GM12865 (cell line): ENCODE measurements at regions not wholly inside any gene's neighbourhood (a gene's known extent, or its start where the extent isn't known, plus 50 kb on each side); places are given as distances from the start of the nearest gene placed in this dataset.

Source experiments
- DNase-seq: peaks from one replicate; pipeline ENCODE4 v3.0.0; 2010; ENCODE audit warnings: low read depth
- H3K4me3 ChIP-seq: 2 replicates; pipeline ENCODE4 v1.5.1; 2011; ENCODE audit warnings: mild to moderate bottlenecking, low read depth, low read length, control low read depth
- TF ChIP-seq, protein P1 (sequence below): IDR thresholded peaks from 2 replicates; pipeline ENCODE4 v1.5.1; 2011; ENCODE audit warnings: low read length, control low read depth, low read depth, inconsistent platforms; ENCODE audit not compliant: insufficient read depth; ENCODE audit errors: missing control alignments

DNA sequence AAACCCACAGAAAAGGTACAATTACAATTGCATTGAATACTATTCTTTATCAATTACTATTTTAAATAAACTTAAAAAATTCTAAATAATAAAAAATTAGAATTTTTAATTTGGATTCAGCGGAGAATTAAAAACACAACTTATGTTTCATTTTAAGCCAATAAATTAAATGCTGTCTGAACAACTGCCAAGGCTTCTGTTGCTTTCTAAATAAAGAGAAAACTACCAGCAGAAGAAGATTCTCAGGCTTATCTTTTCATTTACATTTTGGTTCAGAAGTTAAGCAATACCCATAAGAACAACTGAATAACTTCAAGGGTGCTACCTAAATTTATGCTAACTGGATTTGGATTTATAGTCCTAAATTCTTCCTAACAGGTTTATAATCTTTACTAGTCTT, 150.0 kb upstream of the FTMT start:
- H3K4me3 ChIP-seq: no peak overlapping the region
- TF ChIP-seq, protein P1, sequence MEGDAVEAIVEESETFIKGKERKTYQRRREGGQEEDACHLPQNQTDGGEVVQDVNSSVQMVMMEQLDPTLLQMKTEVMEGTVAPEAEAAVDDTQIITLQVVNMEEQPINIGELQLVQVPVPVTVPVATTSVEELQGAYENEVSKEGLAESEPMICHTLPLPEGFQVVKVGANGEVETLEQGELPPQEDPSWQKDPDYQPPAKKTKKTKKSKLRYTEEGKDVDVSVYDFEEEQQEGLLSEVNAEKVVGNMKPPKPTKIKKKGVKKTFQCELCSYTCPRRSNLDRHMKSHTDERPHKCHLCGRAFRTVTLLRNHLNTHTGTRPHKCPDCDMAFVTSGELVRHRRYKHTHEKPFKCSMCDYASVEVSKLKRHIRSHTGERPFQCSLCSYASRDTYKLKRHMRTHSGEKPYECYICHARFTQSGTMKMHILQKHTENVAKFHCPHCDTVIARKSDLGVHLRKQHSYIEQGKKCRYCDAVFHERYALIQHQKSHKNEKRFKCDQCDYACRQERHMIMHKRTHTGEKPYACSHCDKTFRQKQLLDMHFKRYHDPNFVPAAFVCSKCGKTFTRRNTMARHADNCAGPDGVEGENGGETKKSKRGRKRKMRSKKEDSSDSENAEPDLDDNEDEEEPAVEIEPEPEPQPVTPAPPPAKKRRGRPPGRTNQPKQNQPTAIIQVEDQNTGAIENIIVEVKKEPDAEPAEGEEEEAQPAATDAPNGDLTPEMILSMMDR: no peak

DNA sequence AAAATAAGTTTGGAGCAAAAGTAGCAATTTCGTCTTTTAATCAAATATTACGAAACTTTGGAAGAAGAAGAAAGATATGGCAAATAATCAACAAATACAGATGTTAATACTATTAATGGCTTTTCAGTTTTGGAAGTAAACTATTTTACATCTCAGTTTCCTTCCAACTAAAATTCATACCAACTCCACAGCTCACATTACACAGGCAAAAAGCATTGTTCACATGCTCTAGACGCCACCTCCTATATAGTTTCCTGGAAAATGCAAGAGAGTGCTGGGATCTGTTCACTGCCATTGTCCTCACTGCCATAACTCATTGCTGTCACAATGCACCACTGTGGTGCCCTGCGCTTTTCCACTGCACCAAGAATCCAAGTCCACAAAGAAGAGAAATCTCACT, 149.0 kb upstream of the FTMT start:
- TF ChIP-seq, protein P1: no peak
- no peak for DNase-seq
- H3K4me3 ChIP-seq: no peak overlapping the region

More for the DNA sequence above, 150.0 kb upstream of the FTMT start:
- DNase-seq: no peak

DNA sequence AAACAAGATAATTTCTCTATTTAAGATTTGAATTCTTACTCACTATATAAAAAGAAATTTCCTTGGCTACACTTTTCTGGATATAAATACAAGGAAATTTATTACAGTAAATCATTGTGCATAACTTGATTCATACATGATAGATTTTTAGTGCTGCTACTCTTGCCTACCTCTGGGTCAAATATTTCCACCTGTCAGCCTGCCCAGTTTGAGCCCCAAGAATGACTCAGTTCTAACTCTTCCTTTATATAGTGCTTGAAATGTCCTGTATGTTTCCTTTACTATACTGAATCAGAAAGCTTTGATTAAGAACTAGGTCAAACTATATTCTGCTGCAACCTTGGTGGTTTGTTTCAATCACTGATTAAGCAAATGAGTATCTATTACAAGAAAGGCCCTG, 147.4 kb upstream of the FTMT start:
- H3K4me3 ChIP-seq: no peak overlapping the region
- TF ChIP-seq, protein P1: no peak
- no peak for DNase-seq

DNA sequence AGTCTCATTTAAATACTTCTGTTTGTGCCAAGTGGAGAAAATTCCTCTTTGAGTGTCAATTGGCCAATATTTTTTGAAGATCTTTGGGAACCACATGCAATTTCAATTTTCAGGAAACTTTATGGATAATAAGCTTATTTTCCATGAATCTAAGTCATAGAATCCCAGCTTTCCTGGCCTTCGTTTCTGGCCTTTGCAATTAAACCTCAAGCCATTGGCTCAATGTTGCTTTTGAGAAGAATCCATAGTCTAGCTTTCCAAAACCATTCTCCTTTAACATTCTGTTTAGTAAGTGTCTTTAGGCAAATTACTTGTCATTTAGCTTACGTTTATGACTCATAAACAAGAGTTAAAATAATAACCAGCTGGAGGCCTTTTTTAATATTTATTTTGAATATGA, 145.0 kb upstream of the FTMT start:
- DNase-seq: no peak
- TF ChIP-seq, protein P1: no peak
- no peak overlapping the region for H3K4me3 ChIP-seq

DNA sequence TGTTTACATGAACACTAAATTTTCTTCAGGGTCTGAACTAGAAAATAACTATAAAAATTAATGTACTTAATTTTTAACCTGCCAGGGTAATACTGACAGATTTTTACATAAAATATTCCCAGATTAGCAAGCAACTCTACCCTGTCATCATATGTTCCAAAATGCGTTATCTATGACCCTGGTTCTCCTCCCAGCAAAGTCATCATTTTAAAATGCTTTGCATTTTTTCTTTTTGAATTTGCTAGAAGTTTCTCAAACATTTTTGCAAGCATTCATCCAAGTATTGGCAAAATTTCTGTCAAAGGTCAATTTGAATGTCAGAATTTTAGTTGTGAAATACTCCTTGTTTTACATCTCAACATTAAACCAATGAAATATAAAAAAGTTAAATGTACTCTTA, 144.5 kb upstream of the FTMT start:
- TF ChIP-seq, protein P1: no peak
- H3K4me3 ChIP-seq: no peak overlapping the region
- no peak for DNase-seq

DNA sequence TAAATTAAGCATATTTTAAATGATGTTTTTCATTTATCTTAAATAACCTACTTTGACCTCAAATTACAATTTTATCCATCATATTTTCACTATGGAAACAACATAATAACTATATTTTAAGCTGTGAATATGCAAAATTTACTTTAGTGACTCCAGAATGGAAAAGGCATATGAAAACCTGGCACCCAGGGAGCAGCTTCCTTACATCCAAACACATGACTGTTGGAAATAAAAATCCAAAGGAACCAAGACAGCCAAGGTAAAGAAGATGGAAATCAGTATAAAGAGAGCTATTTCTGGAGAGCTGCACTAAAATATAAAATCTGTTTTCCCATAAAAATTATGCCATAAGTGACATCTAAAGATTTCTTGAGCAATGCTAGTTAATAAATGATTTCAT, 140.3 kb upstream of the FTMT start:
- TF ChIP-seq, protein P1: no peak
- no peak for DNase-seq
- H3K4me3 ChIP-seq: no peak overlapping the region

DNA sequence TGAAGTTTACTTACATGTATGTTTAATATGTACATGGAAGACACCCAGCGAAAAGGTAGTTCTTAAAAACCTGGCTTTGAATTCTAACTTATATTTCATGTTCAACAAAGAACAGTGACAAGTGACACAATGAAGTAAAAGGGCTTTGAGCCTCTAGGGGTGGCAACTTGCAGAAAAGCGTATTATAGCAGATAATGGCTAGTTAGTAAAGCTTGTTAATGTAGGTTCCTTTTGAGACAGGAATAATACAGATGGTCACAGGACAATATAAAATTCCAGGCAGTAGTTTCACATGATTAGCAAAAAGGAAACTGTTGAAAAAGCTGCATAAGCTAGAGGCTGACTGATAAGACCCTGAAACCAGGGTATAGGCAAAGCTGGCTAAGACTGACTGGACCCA, 132.4 kb upstream of the FTMT start:
- H3K4me3 ChIP-seq: no peak overlapping the region
- no peak for DNase-seq
- TF ChIP-seq, protein P1: no peak
